Suppressor macrophage (primary cell): ENCODE measurements at regions not wholly inside any gene's neighbourhood (a gene's known extent, or its start where the extent isn't known, plus 50 kb on each side); places are given as distances from the start of the nearest gene placed in this dataset.
A peak's percentile ranks its signal among the peaks of the same experiment; 100 is the strongest.
"Not testable (repeated sequence)": the region's sequence is repeated elsewhere in the genome, so short reads cannot be mapped to it uniquely, and the experiment has no call there.

Source experiments
- DNase-seq, 4 experiments: peaks; one replicate each; pipeline ENCODE4 v3.0.0-alpha.2; 2020 to 2022

GRCh38 chr1:58936973-58937372, 153.1 kb upstream of the JUN start:
- DNase-seq = no peak

GRCh38 chr1:58939146-58939545, 155.3 kb upstream of the JUN start:
- no peak for DNase-seq

- no peak for DNase-seq
Measured at GRCh38 chr1:58939666-58940370, 156.0 kb upstream of the JUN start.

- no peak for DNase-seq
Measured at GRCh38 chr1:58941471-58942289, 157.8 kb upstream of the JUN start.

GRCh38 chr1:58942759-58943191, 158.9 kb upstream of the JUN start:
- no peak for DNase-seq

GRCh38 chr1:58943776-58944175, 159.9 kb upstream of the JUN start:
- DNase-seq = peak in 3 of 4 experiments; percentile 25 to 38 (median 31)

- DNase-seq = no peak
Measured at GRCh38 chr1:58944439-58944838, 160.6 kb upstream of the JUN start.

- no peak for DNase-seq
Measured at GRCh38 chr1:58946390-58946789, 162.5 kb upstream of the JUN start.

- no peak for DNase-seq
Measured at GRCh38 chr1:58948671-58949070, 164.8 kb upstream of the JUN start.

- DNase-seq = no peak
Measured at GRCh38 chr1:58949551-58950220, 165.8 kb upstream of the JUN start.

- no peak for DNase-seq
Measured at GRCh38 chr1:58950897-58951296, 167.1 kb upstream of the JUN start.

GRCh38 chr1:58953951-58954350, 170.1 kb upstream of the JUN start:
- DNase-seq = not testable (repeated sequence)

GRCh38 chr1:58963287-58963686, 179.4 kb upstream of the JUN start:
- not testable (repeated sequence) for DNase-seq

- no peak for DNase-seq
Measured at GRCh38 chr1:58964428-58964827, 180.6 kb upstream of the JUN start.

GRCh38 chr1:58964880-58965279, 181.0 kb upstream of the JUN start:
- DNase-seq = peak; percentile 57 to 84 (median 76)

- no peak for DNase-seq
Measured at GRCh38 chr1:58966103-58966916, 182.5 kb upstream of the JUN start.

GRCh38 chr1:58966917-58967740, 183.3 kb upstream of the JUN start:
- DNase-seq = no peak

- peak in 1 of 4 experiments; percentile 37 for DNase-seq
Measured at GRCh38 chr1:58968360-58968952, 184.6 kb upstream of the JUN start.

- DNase-seq = not testable (repeated sequence)
Measured at GRCh38 chr1:58969176-58969575, 185.3 kb upstream of the JUN start.

- peak; percentile 65 to 89 (median 80) for DNase-seq
Measured at GRCh38 chr1:58971629-58972140, 187.8 kb upstream of the JUN start.

- peak; percentile 31 to 65 (median 56) for DNase-seq
Measured at GRCh38 chr1:58975888-58976287, 192.0 kb upstream of the JUN start.
